MM.1S (cell line): ENCODE measurements at regions not wholly inside any gene's neighbourhood (a gene's known extent, or its start where the extent isn't known, plus 50 kb on each side); places are given as distances from the start of the nearest gene placed in this dataset.

Experiments
- CTCF ChIP-seq: fragments of 300-600 bp; sonication (generic); IDR thresholded peaks from 2 replicates; pipeline ENCODE4 v1.5.1; 2016; ENCODE audit warnings: antibody characterized with exemption, low read length, mixed read lengths
- EZH2 ChIP-seq: fragments of 300-600 bp; sonication (generic); optimal IDR thresholded peaks from 2 replicates; pipeline ENCODE3; 2017; ENCODE audit warnings: low read depth, mild to moderate bottlenecking, antibody characterized with exemption, low read length, mixed read lengths

- TF ChIP-seq CTCF, result peak; percentile 94
- no peak for TF ChIP-seq EZH2
Observed at GRCh38 chr7:153381275-153382040, 621.9 kb downstream of the ACTR3B start.
